ENCODE measurements at regions not wholly inside any gene's neighbourhood (a gene's known extent, or its start where the extent isn't known, plus 50 kb on each side); places are given as distances from the start of the nearest gene placed in this dataset.

DNA sequence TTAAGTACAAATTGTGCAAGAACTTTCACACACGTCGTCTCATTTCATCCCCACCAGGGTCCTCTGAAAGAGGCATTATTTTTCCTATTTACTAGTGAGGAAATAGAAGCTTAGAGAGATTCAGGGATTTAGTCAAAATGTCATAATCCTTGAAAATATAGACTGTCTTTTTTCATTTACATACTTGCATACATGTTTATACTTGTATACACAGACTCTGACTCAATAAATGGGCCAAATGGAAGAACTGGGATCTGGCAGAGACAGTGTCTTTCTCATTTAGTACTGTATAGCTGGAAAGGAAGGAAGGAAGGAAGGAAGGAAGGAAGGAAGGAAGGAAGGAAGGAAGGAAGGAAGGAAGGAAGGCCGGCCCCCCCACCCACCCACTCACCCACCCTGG, 357.7 kb upstream of the SOX5 start:
- no peaks in the 10 kb centered on the region for H3K9me3 Mint-ChIP-seq (ENCODE audit: unreplicated experiment)
- H3K36me3 Mint-ChIP-seq (ENCODE audit: low read depth, unreplicated experiment): no peaks in the 10 kb centered on the region
- H3K4me1 Mint-ChIP-seq (ENCODE audit: low read depth, unreplicated experiment): no peaks in the 10 kb centered on the region
- no peak overlapping the region for H3K27ac Mint-ChIP-seq (ENCODE audit: unreplicated experiment)
- DNase-seq (ENCODE audit: low read depth) (no peak), FAIRE-seq (no peak)
- Histone ChIP-seq H3K36me3 (ENCODE audit: insufficient read depth, low read length) (no peaks in the 10 kb centered on the region), H3K27ac (ENCODE audit: low read depth, low read length) (no peak overlapping the region), H3K4me2 (ENCODE audit: low read length) (no peak overlapping the region), H2AFZ (ENCODE audit: low read depth, low read length) (no peak overlapping the region), H3K9me3 (ENCODE audit: insufficient read depth, low read depth, low read length) (no peaks in the 10 kb centered on the region), H3K79me2 (ENCODE audit: insufficient read depth, low read length) (no peaks in the 10 kb centered on the region), H4K20me1 (ENCODE audit: insufficient read depth, low read length) (no peaks in the 10 kb centered on the region), H3K4me1 (ENCODE audit: insufficient read depth, low read length) (no peaks in the 10 kb centered on the region), H3K27me3 (ENCODE audit: insufficient read depth, low read length) (no peaks in the 10 kb centered on the region), H3K4me3 (ENCODE audit: insufficient read depth, low read depth, low read length) (no peak overlapping the region), H3K9ac (ENCODE audit: low read length) (no peak overlapping the region)
- peaks cover 2% of the 10 kb centered on the region for H3K27me3 Mint-ChIP-seq (ENCODE audit: low read depth, unreplicated experiment)
- TF ChIP-seq CTCF (IDR thresholded peaks at IDR 0.05; ENCODE audit: insufficient read depth, low read depth, low read length) (no peak), EZH2 (IDR thresholded peaks at IDR 0.05; ENCODE audit: insufficient read depth, low read length) (no peak)
- no peak overlapping the region for H3K4me3 Mint-ChIP-seq (ENCODE audit: unreplicated experiment)

- Mint-ChIP-seq H3K27ac (ENCODE audit: unreplicated experiment) (no peak overlapping the region), H3K27me3 (ENCODE audit: low read depth, unreplicated experiment) (peaks cover 2% of the 10 kb centered on the region), H3K36me3 (ENCODE audit: low read depth, unreplicated experiment) (no peaks in the 10 kb centered on the region), H3K9me3 (ENCODE audit: unreplicated experiment) (no peaks in the 10 kb centered on the region), H3K4me3 (ENCODE audit: unreplicated experiment) (no peak overlapping the region), H3K4me1 (ENCODE audit: low read depth, unreplicated experiment) (no peaks in the 10 kb centered on the region)
- Histone ChIP-seq H3K4me1 (ENCODE audit: insufficient read depth, low read length) (no peaks in the 10 kb centered on the region), H4K20me1 (ENCODE audit: insufficient read depth, low read length) (no peaks in the 10 kb centered on the region), H3K79me2 (ENCODE audit: insufficient read depth, low read length) (no peaks in the 10 kb centered on the region), H3K9ac (ENCODE audit: low read length) (no peak overlapping the region), H3K27ac (ENCODE audit: low read depth, low read length) (no peak overlapping the region), H3K27me3 (ENCODE audit: insufficient read depth, low read length) (no peaks in the 10 kb centered on the region), H3K4me3 (ENCODE audit: insufficient read depth, low read depth, low read length) (no peak overlapping the region), H3K4me2 (ENCODE audit: low read length) (no peak overlapping the region), H3K36me3 (ENCODE audit: insufficient read depth, low read length) (no peaks in the 10 kb centered on the region), H2AFZ (ENCODE audit: low read depth, low read length) (no peak overlapping the region), H3K9me3 (ENCODE audit: insufficient read depth, low read depth, low read length) (no peaks in the 10 kb centered on the region)
- no peak for TF ChIP-seq EZH2 (IDR thresholded peaks at IDR 0.05; ENCODE audit: insufficient read depth, low read length)
- FAIRE-seq (no peak), DNase-seq (ENCODE audit: low read depth) (no peak)
Measured at GRCh38 chr12:24306001-24306400, 356.5 kb upstream of the SOX5 start.

GRCh38 chr12:24304285-24304684, 354.8 kb upstream of the SOX5 start:
- no peaks in the 10 kb centered on the region for H3K9me3 Mint-ChIP-seq (ENCODE audit: unreplicated experiment)
- FAIRE-seq (no peak), DNase-seq (ENCODE audit: low read depth) (no peak)
- H3K9me3 ChIP-seq (ENCODE audit: insufficient read depth, low read depth, low read length): no peaks in the 10 kb centered on the region
- no peaks in the 10 kb centered on the region for H3K36me3 ChIP-seq (ENCODE audit: insufficient read depth, low read length)
- no peak overlapping the region for H2AFZ ChIP-seq (ENCODE audit: low read depth, low read length)
- no peak overlapping the region for H3K4me2 ChIP-seq (ENCODE audit: low read length)
- H3K9ac ChIP-seq (ENCODE audit: low read length): no peak overlapping the region
- no peak overlapping the region for H3K27ac Mint-ChIP-seq (ENCODE audit: unreplicated experiment)
- H3K4me1 ChIP-seq (ENCODE audit: insufficient read depth, low read length): no peaks in the 10 kb centered on the region
- no peaks in the 10 kb centered on the region for H3K79me2 ChIP-seq (ENCODE audit: insufficient read depth, low read length)
- TF ChIP-seq CTCF (IDR thresholded peaks at IDR 0.05; ENCODE audit: insufficient read depth, low read depth, low read length) (no peak), EZH2 (IDR thresholded peaks at IDR 0.05; ENCODE audit: insufficient read depth, low read length) (no peak)
- no peaks in the 10 kb centered on the region for H4K20me1 ChIP-seq (ENCODE audit: insufficient read depth, low read length)
- no peaks in the 10 kb centered on the region for H3K27me3 ChIP-seq (ENCODE audit: insufficient read depth, low read length)
- no peaks in the 10 kb centered on the region for H3K36me3 Mint-ChIP-seq (ENCODE audit: low read depth, unreplicated experiment)
- H3K27ac ChIP-seq (ENCODE audit: low read depth, low read length): no peak overlapping the region
- H3K4me1 Mint-ChIP-seq (ENCODE audit: low read depth, unreplicated experiment): no peaks in the 10 kb centered on the region
- no peak overlapping the region for H3K4me3 Mint-ChIP-seq (ENCODE audit: unreplicated experiment)
- no peak overlapping the region for H3K4me3 ChIP-seq (ENCODE audit: insufficient read depth, low read depth, low read length)
- H3K27me3 Mint-ChIP-seq (ENCODE audit: low read depth, unreplicated experiment): peaks cover 2% of the 10 kb centered on the region
